ENCODE measurements at regions not wholly inside any gene's neighbourhood (a gene's known extent, or its start where the extent isn't known, plus 50 kb on each side); places are given as distances from the start of the nearest gene placed in this dataset.

DNA sequence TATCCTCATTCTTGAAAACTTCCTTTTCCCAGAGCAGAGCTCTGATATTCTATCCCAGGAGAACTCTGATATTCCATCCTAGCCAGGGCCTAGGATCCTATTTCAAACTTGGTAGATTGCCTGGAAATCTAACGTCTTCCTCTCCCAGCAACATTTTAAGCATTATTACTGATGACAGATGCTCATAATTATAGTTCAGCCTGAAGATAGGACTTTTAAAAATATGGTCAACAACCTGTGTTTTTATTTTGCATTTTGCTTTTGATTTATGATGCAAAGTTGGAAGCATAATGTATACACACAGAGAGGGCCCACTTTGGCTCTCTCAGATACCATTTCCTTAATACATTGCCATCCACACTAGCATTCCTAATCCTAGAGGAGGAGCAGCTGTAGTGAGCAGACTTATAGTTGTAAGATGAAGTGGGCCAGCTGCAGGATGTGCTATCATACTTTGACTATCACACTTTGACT lies 457.4 kb upstream of the TPK1 start:
- Histone ChIP-seq H3K9me3 (no peaks in the 10 kb centered on the region), H3K4me3 (no peak overlapping the region)
- DNase-seq = no peak

DNA sequence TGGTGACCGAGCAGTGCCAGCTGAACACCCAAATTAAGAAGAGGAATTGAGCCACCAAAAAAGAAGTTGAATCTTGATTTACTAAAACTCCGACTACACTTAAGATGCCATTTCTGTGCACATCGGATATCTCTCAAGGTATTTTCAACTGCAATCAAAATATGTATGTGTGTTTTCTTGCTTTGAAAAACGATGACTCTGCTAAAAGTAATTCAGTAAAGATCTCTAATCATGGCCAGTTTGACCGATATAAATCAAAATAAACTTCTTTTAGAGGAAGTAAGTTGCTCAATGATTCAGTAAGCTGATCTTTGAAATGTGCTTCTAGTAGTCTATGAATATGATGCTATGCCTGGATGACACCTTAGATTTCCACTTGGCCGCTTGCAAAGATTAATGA lies 453.5 kb upstream of the TPK1 start:
- Histone ChIP-seq H3K4me3 (no peak overlapping the region), H3K4me1 (no peaks in the 10 kb centered on the region), H3K27ac (no peak overlapping the region), H3K36me3 (no peaks in the 10 kb centered on the region), H3K9me3 (no peaks in the 10 kb centered on the region), H3K27me3 (no peaks in the 10 kb centered on the region)
- no peak for TF ChIP-seq POLR2A (IDR thresholded peaks at IDR 0.05)
- no peak for TF ChIP-seq CTCF (IDR thresholded peaks at IDR 0.05)
- no peak for DNase-seq

More for the DNA sequence above, 457.4 kb upstream of the TPK1 start:
- no peak overlapping the region for H3K27ac ChIP-seq
- H3K4me1 ChIP-seq = no peaks in the 10 kb centered on the region
- no peaks in the 10 kb centered on the region for H3K36me3 ChIP-seq
- no peak for TF ChIP-seq CTCF (IDR thresholded peaks at IDR 0.05)
- TF ChIP-seq POLR2A (IDR thresholded peaks at IDR 0.05) = no peak
- H3K27me3 ChIP-seq = no peaks in the 10 kb centered on the region

- Histone ChIP-seq H3K4me1 (no peaks in the 10 kb centered on the region), H3K36me3 (no peaks in the 10 kb centered on the region), H3K9me3 (peaks cover 0 to 4% (median 0%) of the 10 kb centered on the region in 4 donors), H3K4me3 (no peak overlapping the region), H3K27ac (no peak overlapping the region), H3K27me3 (no peaks in the 10 kb centered on the region)
- DNase-seq = no peak
- no peak for TF ChIP-seq POLR2A (IDR thresholded peaks at IDR 0.05)
- no peak for TF ChIP-seq CTCF (IDR thresholded peaks at IDR 0.05)
These were observed 440.3 kb upstream of the TPK1 start for GRCh38 chr7:145276118-145276517.

DNA sequence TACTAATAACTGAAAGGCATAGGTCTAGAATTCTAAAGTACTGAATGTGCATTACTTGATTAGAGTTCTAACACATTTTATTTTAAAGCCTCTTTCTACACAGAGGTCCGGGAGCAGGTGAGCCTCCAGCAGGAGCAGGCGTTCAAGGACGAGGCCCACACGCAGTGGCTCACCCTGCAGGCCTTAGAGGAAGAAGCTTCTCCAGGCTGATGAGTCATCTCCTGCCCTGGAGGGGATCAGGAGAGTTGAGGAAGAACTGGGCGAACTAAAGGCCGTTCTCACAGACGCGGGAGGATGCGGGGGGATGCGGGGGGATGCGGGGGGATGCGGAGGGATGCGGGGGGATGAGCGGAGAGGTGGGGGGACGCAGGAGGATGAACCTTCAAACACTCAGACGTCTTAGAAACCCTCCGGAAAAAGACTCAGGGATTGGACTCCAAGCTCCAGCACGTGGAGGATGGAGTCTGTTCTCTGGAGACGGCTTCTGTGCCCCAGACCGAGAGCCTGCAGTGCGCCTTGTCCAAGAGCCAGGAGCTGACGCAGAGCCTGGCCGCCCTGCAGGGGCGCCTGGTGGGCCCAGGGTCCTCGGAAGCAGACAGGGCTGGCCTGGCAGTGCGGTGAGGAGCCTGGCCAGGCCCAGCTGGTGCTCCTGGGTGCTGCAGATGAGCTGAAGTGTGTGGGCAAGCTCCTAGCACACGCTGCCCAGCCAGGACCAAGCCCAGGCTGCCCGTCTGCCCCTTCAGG lies 433.7 kb upstream of the TPK1 start:
- Histone ChIP-seq H3K27ac (no peak overlapping the region), H3K4me3 (no peak overlapping the region), H3K4me1 (no peaks in the 10 kb centered on the region), H3K9me3 (peaks cover 0 to 4% (median 0%) of the 10 kb centered on the region in 4 donors), H3K27me3 (no peaks in the 10 kb centered on the region), H3K36me3 (no peaks in the 10 kb centered on the region)
- DNase-seq = no peak
- TF ChIP-seq CTCF (IDR thresholded peaks at IDR 0.05) (no peak), POLR2A (IDR thresholded peaks at IDR 0.05) (no peak)

- Histone ChIP-seq H3K4me1 (no peaks in the 10 kb centered on the region), H3K9me3 (peaks cover 0 to 4% (median 0%) of the 10 kb centered on the region in 4 donors), H3K36me3 (no peaks in the 10 kb centered on the region), H3K27me3 (no peaks in the 10 kb centered on the region), H3K4me3 (no peak overlapping the region), H3K27ac (no peak overlapping the region)
- TF ChIP-seq CTCF (IDR thresholded peaks at IDR 0.05) (no peak), POLR2A (IDR thresholded peaks at IDR 0.05) (no peak)
- no peak for DNase-seq
These were observed 429.3 kb upstream of the TPK1 start for GRCh38 chr7:145265180-145265579.

Measured in Peyer's patch (tissue), 4 donors.